ENCODE measurements at regions not wholly inside any gene's neighbourhood (a gene's known extent, or its start where the extent isn't known, plus 50 kb on each side); places are given as distances from the start of the nearest gene placed in this dataset.

DNA sequence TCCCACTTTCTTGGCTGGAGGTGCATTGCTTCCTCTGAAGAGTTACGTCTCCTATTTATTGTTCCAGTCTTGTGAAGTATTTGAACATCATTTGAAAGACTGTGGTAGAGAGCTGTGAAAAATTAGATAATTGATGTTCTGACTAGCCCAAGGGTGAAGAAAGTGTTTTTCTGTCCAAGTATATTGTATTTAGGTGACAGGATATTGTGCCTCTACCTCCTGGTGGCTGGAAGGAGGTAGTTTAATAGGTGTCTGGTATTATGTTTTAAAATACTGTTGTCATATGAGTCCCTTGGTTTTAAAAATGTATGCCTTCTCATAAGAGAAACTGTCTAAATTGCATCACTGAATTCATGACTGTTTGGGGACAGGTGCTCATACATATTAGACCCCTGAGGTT lies 226.0 kb downstream of the SPRY1 start:
- TF ChIP-seq GATA2 (IDR thresholded peaks at IDR 0.05; ENCODE audit: low read depth, low read length) (no peak), GATA3 (IDR thresholded peaks at IDR 0.05; ENCODE audit: low read depth, low read length) (no peak)

GRCh38 chr4:123623611-123624010 lies 227.0 kb downstream of the SPRY1 start:
- TF ChIP-seq GATA3 (IDR thresholded peaks at IDR 0.05; ENCODE audit: low read depth, low read length) = no peak
- no peak for TF ChIP-seq GATA2 (IDR thresholded peaks at IDR 0.05; ENCODE audit: low read depth, low read length)

- no peak for TF ChIP-seq GATA3 (IDR thresholded peaks at IDR 0.05; ENCODE audit: low read depth, low read length)
- TF ChIP-seq GATA2 (IDR thresholded peaks at IDR 0.05; ENCODE audit: low read depth, low read length) = no peak
These were observed 228.4 kb downstream of the SPRY1 start for GRCh38 chr4:123624959-123625358.

- TF ChIP-seq GATA3 (IDR thresholded peaks at IDR 0.05; ENCODE audit: low read depth, low read length) (no peak), GATA2 (IDR thresholded peaks at IDR 0.05; ENCODE audit: low read depth, low read length) (no peak)
These were observed 231.7 kb downstream of the SPRY1 start for GRCh38 chr4:123628288-123628687.

GRCh38 chr4:123631786-123632692 lies 235.4 kb downstream of the SPRY1 start:
- no peak for TF ChIP-seq GATA3 (IDR thresholded peaks at IDR 0.05; ENCODE audit: low read depth, low read length)
- no peak for TF ChIP-seq GATA2 (IDR thresholded peaks at IDR 0.05; ENCODE audit: low read depth, low read length)

GRCh38 chr4:123632693-123633030 lies 236.1 kb downstream of the SPRY1 start:
- TF ChIP-seq GATA3 (IDR thresholded peaks at IDR 0.05; ENCODE audit: low read depth, low read length) (no peak), GATA2 (IDR thresholded peaks at IDR 0.05; ENCODE audit: low read depth, low read length) (no peak)

DNA sequence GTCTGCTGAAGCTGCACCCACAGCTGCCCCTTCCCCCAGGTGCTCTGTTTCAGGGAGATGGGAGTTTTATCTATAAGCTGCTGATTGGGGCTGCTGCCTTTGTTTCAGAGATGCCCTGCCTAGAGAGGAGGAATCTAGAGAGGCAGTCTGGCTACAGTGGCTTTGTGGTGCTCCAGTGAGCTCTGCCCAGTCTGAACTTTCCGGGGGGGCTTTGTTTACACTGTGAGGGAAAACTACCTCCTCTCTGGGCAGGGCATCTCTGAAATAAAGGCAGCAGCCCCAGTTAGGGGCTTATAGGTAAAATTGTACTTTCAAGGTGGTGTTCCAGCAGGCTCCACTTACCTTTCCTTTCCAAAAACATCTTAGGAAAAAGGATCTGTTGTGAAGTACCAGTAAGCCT lies 242.2 kb downstream of the SPRY1 start:
- no peak for TF ChIP-seq GATA2 (IDR thresholded peaks at IDR 0.05; ENCODE audit: low read depth, low read length)
- no peak for TF ChIP-seq GATA3 (IDR thresholded peaks at IDR 0.05; ENCODE audit: low read depth, low read length)

- TF ChIP-seq GATA2 (IDR thresholded peaks at IDR 0.05; ENCODE audit: low read depth, low read length) = no peak
- no peak for TF ChIP-seq GATA3 (IDR thresholded peaks at IDR 0.05; ENCODE audit: low read depth, low read length)
These were observed 243.7 kb downstream of the SPRY1 start for GRCh38 chr4:123640271-123640670.

- no peak for TF ChIP-seq GATA2 (IDR thresholded peaks at IDR 0.05; ENCODE audit: low read depth, low read length)
- TF ChIP-seq GATA3 (IDR thresholded peaks at IDR 0.05; ENCODE audit: low read depth, low read length) = no peak
These were observed 244.2 kb downstream of the SPRY1 start for GRCh38 chr4:123640824-123641223.

DNA sequence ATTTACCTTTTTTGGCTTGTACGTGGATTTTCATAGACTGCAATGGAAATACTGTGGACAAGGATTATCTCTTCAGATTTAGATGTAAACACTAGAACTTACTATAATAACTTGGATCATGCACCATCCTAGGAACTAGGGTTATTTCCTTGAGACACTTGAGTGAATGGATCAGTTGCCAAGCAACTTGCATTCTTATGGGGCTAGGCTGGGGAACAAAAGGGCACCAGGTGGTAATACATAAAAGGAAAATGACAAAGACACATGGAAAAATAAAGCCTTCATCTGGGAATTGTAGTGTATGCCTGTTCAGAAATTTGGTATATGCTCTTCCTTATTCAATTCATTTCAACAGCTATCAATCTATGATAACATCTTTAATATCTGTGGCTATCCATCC lies 247.1 kb downstream of the SPRY1 start:
- no peak for TF ChIP-seq GATA2 (IDR thresholded peaks at IDR 0.05; ENCODE audit: low read depth, low read length)
- no peak for TF ChIP-seq GATA3 (IDR thresholded peaks at IDR 0.05; ENCODE audit: low read depth, low read length)

- no peak for TF ChIP-seq GATA2 (IDR thresholded peaks at IDR 0.05; ENCODE audit: low read depth, low read length)
These were observed 252.7 kb downstream of the SPRY1 start for GRCh38 chr4:123649250-123649644.

GRCh38 chr4:123649645-123650391 lies 253.2 kb downstream of the SPRY1 start:
- no peak for TF ChIP-seq GATA3 (IDR thresholded peaks at IDR 0.05; ENCODE audit: low read depth, low read length)
- TF ChIP-seq GATA2 (IDR thresholded peaks at IDR 0.05; ENCODE audit: low read depth, low read length) = no peak

- TF ChIP-seq GATA2 (IDR thresholded peaks at IDR 0.05; ENCODE audit: low read depth, low read length) = no peak
- no peak for TF ChIP-seq GATA3 (IDR thresholded peaks at IDR 0.05; ENCODE audit: low read depth, low read length)
These were observed 254.5 kb downstream of the SPRY1 start for GRCh38 chr4:123651066-123651465.

DNA sequence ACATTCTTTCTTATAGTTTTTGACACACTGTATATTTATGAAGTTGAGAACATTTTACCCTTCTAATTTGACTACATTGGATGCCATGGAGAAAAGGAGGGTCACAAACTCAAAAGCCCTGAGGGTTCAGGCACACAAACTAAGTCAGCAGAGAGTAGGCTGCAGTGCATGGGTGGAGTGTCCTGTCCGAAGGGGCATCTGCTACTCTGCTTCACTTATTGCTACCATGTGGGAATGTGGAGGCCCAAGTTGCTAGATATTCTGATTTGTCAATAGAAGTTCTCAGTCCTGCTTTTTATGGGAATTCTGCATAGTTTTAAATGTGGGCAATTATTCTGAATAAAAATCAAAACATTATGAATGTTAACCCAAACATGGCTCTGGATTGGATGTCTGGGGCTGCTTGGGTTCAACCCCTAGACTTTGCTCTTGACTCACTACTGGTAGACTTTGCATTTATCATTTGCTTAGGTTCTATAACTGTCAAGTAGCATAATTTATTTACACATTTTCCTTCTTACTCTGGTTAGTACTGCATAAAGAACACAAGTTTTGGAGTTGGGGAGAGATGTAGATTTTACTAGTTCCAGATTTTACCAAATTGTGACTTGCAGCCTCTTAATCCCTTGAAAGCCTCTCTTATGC lies 255.1 kb downstream of the SPRY1 start:
- TF ChIP-seq GATA2 (IDR thresholded peaks at IDR 0.05; ENCODE audit: low read depth, low read length) (no peak), GATA3 (IDR thresholded peaks at IDR 0.05; ENCODE audit: low read depth, low read length) (no peak)

Data from SH-SY5Y (cell line).